ENCODE measurements at regions not wholly inside any gene's neighbourhood (a gene's known extent, or its start where the extent isn't known, plus 50 kb on each side); places are given as distances from the start of the nearest gene placed in this dataset.

- no TSS peak for BruUV-seq (replicated peaks)
- FAIRE-seq = no peak
- intact Hi-C loops (cut with micrococcal nuclease; ENCODE audit: unreplicated experiment) = no loop called here
Measured at GRCh38 chr18:73766910-73767515, 380.6 kb downstream of the FBXO15 start.

More at GRCh38 chr18:73766910-73767515, 380.6 kb downstream of the FBXO15 start:
- ChIA-PET CTCF (no interaction called here), RAD21 (ENCODE audit: unreplicated experiment) (no interaction called here), SMC1A (ENCODE audit: uncharacterized antibody, unreplicated experiment) (no interaction called here), POLR2A (no interaction called here)
- no peaks in the 10 kb centered on the region for H3K36me3 ChIP-seq (ENCODE audit: control insufficient read depth in 2 of 2, insufficient read depth in 2 of 2, low read length in 1 of 2)
- H4K20me1 ChIP-seq (ENCODE audit: control insufficient read depth, insufficient read depth) = no peaks in the 10 kb centered on the region
- WGBS (ENCODE audit: insufficient coverage, insufficient replicate concordance, low lambda C conversion rate, missing lambda C conversion rate) = 0% methylated on average over 8 of the region's 8 CpGs
- no peak overlapping the region for H2AFZ ChIP-seq (ENCODE audit: control insufficient read depth, low read depth, low read length)
- ATAC-seq (no peak), DNase-seq (ENCODE audit: low read depth, low spot score) (no peak)
- H3K4me1 ChIP-seq (ENCODE audit: control insufficient read depth, insufficient read depth, low read length) = no peaks in the 10 kb centered on the region
- no peaks in the 10 kb centered on the region for H3K9me3 ChIP-seq (replicated peaks; ENCODE audit: control insufficient read depth, insufficient read depth, low read length)
- in situ Hi-C loops (cut with MboI) = no loop called here
- H3K4me2 ChIP-seq (ENCODE audit: control insufficient read depth, insufficient read depth) = no peak overlapping the region
- H3K9ac ChIP-seq (ENCODE audit: control insufficient read depth, insufficient read depth, low read length) = no peak overlapping the region
- TF ChIP-seq SMAD1 (IDR thresholded peaks at IDR 0.05; ENCODE audit: low read depth, partially characterized antibody) (no peak), ZZZ3 (IDR thresholded peaks at IDR 0.05; ENCODE audit: control insufficient read depth, insufficient read length, low read depth) (no peak), PAX5 (IDR thresholded peaks at IDR 0.05; ENCODE audit: borderline replicate concordance, low read depth, low read length) (no peak), E4F1 (IDR thresholded peaks at IDR 0.05; ENCODE audit: borderline replicate concordance, partially characterized antibody) (no peak)
- H3K79me2 ChIP-seq (ENCODE audit: control insufficient read depth, insufficient read depth, low read length) = no peaks in the 10 kb centered on the region
- H3K27me3 ChIP-seq (replicated peaks in 1 of 2; ENCODE audit: control insufficient read depth in 2 of 2, insufficient read depth in 2 of 2, low read length in 1 of 2) = no peaks in the 10 kb centered on the region; a peak in 1 of 4 replicates
- H3K27ac ChIP-seq (ENCODE audit: control insufficient read depth, insufficient read depth) = no peak overlapping the region
- H3K4me3 ChIP-seq = no peak overlapping the region
